ENCODE measurements at regions not wholly inside any gene's neighbourhood (a gene's known extent, or its start where the extent isn't known, plus 50 kb on each side); places are given as distances from the start of the nearest gene placed in this dataset.

- TF ChIP-seq CTCF (IDR thresholded peaks at IDR 0.05) = no peak
- no peak for TF ChIP-seq POLR2AphosphoS5 (IDR thresholded peaks at IDR 0.05)
These were observed 68.5 kb upstream of the PKP2 start for GRCh38 chr12:32964981-32965585.

Measured in suprapubic skin (tissue), 3 donors.